ENCODE measurements at regions not wholly inside any gene's neighbourhood (a gene's known extent, or its start where the extent isn't known, plus 50 kb on each side); places are given as distances from the start of the nearest gene placed in this dataset.

GRCh38 chr2:228432116-228432515 lies 250.6 kb upstream of the SPHKAP start:
- TF ChIP-seq, protein P1, sequence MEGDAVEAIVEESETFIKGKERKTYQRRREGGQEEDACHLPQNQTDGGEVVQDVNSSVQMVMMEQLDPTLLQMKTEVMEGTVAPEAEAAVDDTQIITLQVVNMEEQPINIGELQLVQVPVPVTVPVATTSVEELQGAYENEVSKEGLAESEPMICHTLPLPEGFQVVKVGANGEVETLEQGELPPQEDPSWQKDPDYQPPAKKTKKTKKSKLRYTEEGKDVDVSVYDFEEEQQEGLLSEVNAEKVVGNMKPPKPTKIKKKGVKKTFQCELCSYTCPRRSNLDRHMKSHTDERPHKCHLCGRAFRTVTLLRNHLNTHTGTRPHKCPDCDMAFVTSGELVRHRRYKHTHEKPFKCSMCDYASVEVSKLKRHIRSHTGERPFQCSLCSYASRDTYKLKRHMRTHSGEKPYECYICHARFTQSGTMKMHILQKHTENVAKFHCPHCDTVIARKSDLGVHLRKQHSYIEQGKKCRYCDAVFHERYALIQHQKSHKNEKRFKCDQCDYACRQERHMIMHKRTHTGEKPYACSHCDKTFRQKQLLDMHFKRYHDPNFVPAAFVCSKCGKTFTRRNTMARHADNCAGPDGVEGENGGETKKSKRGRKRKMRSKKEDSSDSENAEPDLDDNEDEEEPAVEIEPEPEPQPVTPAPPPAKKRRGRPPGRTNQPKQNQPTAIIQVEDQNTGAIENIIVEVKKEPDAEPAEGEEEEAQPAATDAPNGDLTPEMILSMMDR (conservative IDR thresholded peaks at IDR 0.05; ENCODE audit: low read depth, low read length) = no peak
- TF ChIP-seq EZH2 (IDR thresholded peaks at IDR 0.05; ENCODE audit: low read length, unreplicated experiment) (no peak), EZH2phosphoT487 (IDR thresholded peaks at IDR 0.05; ENCODE audit: borderline replicate concordance, low read length) (no peak)
